ENCODE measurements at regions not wholly inside any gene's neighbourhood (a gene's known extent, or its start where the extent isn't known, plus 50 kb on each side); places are given as distances from the start of the nearest gene placed in this dataset.

DNA sequence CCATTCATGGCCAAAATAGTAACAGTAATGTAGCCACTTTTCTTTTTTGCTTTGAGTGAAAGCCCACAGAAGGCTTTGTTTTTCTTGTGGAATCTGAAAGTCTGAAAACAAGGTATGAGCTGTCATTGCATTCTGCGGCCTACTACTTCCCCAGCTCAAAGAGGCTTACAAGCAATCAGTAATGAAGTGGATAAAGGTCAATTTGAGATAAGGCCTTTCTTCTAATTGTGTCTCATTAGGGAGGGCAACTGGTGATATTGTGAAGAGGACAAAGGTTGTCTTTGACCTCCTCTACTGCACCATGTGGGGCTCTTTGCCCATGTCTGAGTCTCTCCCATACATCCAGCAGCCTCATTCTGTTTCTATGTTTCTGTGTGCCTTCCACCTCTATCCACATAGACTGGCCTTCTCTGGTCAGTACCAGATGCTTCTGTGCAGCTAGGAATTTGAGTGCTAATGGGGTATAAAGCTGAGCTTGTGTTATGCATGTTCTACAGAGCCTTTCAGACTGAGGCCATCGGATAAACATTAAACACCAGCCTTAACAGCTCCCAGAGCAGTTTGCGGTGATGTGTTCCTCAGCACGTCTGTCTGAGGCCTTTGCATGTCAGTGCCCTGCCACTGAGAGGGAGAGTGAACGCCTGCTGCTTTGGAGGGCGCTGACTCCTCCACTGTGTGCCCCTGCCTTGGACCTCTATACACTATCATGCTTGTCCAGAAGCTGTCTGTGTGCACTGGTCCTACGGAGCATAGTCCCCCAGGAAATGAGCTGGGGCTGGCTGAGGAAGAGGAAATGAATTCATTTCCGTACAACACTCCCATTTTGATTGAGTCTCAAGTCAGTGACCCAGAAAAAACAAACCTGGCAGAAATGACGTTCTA, 80.2 kb downstream of the SH2D1A start:
- TF ChIP-seq, protein P1, sequence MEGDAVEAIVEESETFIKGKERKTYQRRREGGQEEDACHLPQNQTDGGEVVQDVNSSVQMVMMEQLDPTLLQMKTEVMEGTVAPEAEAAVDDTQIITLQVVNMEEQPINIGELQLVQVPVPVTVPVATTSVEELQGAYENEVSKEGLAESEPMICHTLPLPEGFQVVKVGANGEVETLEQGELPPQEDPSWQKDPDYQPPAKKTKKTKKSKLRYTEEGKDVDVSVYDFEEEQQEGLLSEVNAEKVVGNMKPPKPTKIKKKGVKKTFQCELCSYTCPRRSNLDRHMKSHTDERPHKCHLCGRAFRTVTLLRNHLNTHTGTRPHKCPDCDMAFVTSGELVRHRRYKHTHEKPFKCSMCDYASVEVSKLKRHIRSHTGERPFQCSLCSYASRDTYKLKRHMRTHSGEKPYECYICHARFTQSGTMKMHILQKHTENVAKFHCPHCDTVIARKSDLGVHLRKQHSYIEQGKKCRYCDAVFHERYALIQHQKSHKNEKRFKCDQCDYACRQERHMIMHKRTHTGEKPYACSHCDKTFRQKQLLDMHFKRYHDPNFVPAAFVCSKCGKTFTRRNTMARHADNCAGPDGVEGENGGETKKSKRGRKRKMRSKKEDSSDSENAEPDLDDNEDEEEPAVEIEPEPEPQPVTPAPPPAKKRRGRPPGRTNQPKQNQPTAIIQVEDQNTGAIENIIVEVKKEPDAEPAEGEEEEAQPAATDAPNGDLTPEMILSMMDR (IDR thresholded peaks at IDR 0.05; ENCODE audit: insufficient read depth, low read length) = no peak
- TF ChIP-seq GABPA (IDR thresholded peaks at IDR 0.05; ENCODE audit: low read depth) = no peak
- TF ChIP-seq POLR2AphosphoS5 (IDR thresholded peaks at IDR 0.05; ENCODE audit: low read depth) = no peak
- TF ChIP-seq, protein P2, sequence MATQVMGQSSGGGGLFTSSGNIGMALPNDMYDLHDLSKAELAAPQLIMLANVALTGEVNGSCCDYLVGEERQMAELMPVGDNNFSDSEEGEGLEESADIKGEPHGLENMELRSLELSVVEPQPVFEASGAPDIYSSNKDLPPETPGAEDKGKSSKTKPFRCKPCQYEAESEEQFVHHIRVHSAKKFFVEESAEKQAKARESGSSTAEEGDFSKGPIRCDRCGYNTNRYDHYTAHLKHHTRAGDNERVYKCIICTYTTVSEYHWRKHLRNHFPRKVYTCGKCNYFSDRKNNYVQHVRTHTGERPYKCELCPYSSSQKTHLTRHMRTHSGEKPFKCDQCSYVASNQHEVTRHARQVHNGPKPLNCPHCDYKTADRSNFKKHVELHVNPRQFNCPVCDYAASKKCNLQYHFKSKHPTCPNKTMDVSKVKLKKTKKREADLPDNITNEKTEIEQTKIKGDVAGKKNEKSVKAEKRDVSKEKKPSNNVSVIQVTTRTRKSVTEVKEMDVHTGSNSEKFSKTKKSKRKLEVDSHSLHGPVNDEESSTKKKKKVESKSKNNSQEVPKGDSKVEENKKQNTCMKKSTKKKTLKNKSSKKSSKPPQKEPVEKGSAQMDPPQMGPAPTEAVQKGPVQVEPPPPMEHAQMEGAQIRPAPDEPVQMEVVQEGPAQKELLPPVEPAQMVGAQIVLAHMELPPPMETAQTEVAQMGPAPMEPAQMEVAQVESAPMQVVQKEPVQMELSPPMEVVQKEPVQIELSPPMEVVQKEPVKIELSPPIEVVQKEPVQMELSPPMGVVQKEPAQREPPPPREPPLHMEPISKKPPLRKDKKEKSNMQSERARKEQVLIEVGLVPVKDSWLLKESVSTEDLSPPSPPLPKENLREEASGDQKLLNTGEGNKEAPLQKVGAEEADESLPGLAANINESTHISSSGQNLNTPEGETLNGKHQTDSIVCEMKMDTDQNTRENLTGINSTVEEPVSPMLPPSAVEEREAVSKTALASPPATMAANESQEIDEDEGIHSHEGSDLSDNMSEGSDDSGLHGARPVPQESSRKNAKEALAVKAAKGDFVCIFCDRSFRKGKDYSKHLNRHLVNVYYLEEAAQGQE (IDR thresholded peaks at IDR 0.05; ENCODE audit: insufficient replicate concordance, low read depth) = no peak

Data from HL-60 (cell line).